ENCODE measurements at regions not wholly inside any gene's neighbourhood (a gene's known extent, or its start where the extent isn't known, plus 50 kb on each side); places are given as distances from the start of the nearest gene placed in this dataset.

- TF ChIP-seq GATA3 (IDR thresholded peaks at IDR 0.05; ENCODE audit: low read depth, low read length) (no peak), GATA2 (IDR thresholded peaks at IDR 0.05; ENCODE audit: low read depth, low read length) (no peak)
Measured at GRCh38 chr15:66617137-66618090, 51.6 kb upstream of the LCTL start.

All from SH-SY5Y (cell line).